Memory B cell (primary cell): ENCODE measurements at regions not wholly inside any gene's neighbourhood (a gene's known extent, or its start where the extent isn't known, plus 50 kb on each side); places are given as distances from the start of the nearest gene placed in this dataset.
"Not testable (repeated sequence)": the region's sequence is repeated elsewhere in the genome, so short reads cannot be mapped to it uniquely, and the experiment has no call there.

Source experiments
- ATAC-seq: fragments of 150-1000 bp; cut with Tn5 transposase; 2 replicates; pipeline ENCODE4 v1.10.0; 2021; ENCODE audit warnings: low read depth, mild to moderate bottlenecking, moderate library complexity
- DNase-seq, 2 donors: peaks; one replicate each; pipeline ENCODE4 v3.0.0; 2022; ENCODE audit warnings: low spot score in 2 of 2
- H3K27ac Mint-ChIP-seq: one replicate; pipeline ENCODE4 v1.8.0; 2022; ENCODE audit warnings: mild to moderate bottlenecking, moderate library complexity, mixed read lengths
- H3K27me3 Mint-ChIP-seq: one replicate; pipeline ENCODE4 v1.8.0; 2022; ENCODE audit warnings: mixed read lengths
- H3K36me3 Mint-ChIP-seq: one replicate; pipeline ENCODE4 v1.8.0; 2022; ENCODE audit warnings: mild to moderate bottlenecking, mixed read lengths
- H3K4me1 Mint-ChIP-seq: one replicate; pipeline ENCODE4 v1.8.0; 2022; ENCODE audit warnings: mixed read lengths
- H3K4me3 Mint-ChIP-seq: one replicate; pipeline ENCODE4 v1.8.0; 2022; ENCODE audit warnings: mild to moderate bottlenecking, moderate library complexity, mixed read lengths
- H3K9me3 Mint-ChIP-seq: one replicate; pipeline ENCODE4 v1.8.0; 2022; ENCODE audit warnings: mixed read lengths

GRCh38 chr13:30082391-30082790 is 225.0 kb downstream of the KATNAL1 start:
- Mint-ChIP-seq H3K9me3 (no peaks in the 10 kb centered on the region), H3K27ac (no peak overlapping the region), H3K4me1 (no peaks in the 10 kb centered on the region), H3K4me3 (no peak overlapping the region), H3K27me3 (peaks cover 8% of the 10 kb centered on the region), H3K36me3 (peaks cover 2% of the 10 kb centered on the region)
- ATAC-seq (no peak), DNase-seq (no peak)

GRCh38 chr13:30081331-30081730 is 226.0 kb downstream of the KATNAL1 start:
- H3K36me3 Mint-ChIP-seq: peaks cover 2% of the 10 kb centered on the region
- no peaks in the 10 kb centered on the region for H3K9me3 Mint-ChIP-seq
- ATAC-seq (no peak), DNase-seq (no peak)
- H3K4me1 Mint-ChIP-seq: no peaks in the 10 kb centered on the region
- H3K4me3 Mint-ChIP-seq: no peak overlapping the region
- peaks cover 8% of the 10 kb centered on the region for H3K27me3 Mint-ChIP-seq
- H3K27ac Mint-ChIP-seq: no peak overlapping the region

- Mint-ChIP-seq H3K27me3 (peaks cover 7% of the 10 kb centered on the region), H3K9me3 (no peaks in the 10 kb centered on the region), H3K4me3 (no peak overlapping the region), H3K4me1 (no peaks in the 10 kb centered on the region), H3K27ac (no peak overlapping the region), H3K36me3 (peaks cover 2% of the 10 kb centered on the region)
- DNase-seq: no peak
- ATAC-seq: no peak
Measured at GRCh38 chr13:30079501-30079900, 227.8 kb downstream of the KATNAL1 start.

GRCh38 chr13:30078059-30078458 is 227.6 kb upstream of the UBL3 start:
- ATAC-seq (peak; percentile 19), DNase-seq (no peak)
- Mint-ChIP-seq H3K27ac (no peak overlapping the region), H3K9me3 (no peaks in the 10 kb centered on the region), H3K27me3 (peaks cover 5% of the 10 kb centered on the region), H3K4me1 (no peaks in the 10 kb centered on the region), H3K36me3 (peaks cover 2% of the 10 kb centered on the region), H3K4me3 (no peak overlapping the region)

- Mint-ChIP-seq H3K27me3 (peaks cover 2% of the 10 kb centered on the region), H3K36me3 (peaks cover 2% of the 10 kb centered on the region), H3K4me3 (no peak overlapping the region), H3K4me1 (no peaks in the 10 kb centered on the region), H3K9me3 (no peaks in the 10 kb centered on the region), H3K27ac (no peak overlapping the region)
- ATAC-seq (no peak), DNase-seq (no peak)
Measured at GRCh38 chr13:30077240-30077735, 226.9 kb upstream of the UBL3 start.

GRCh38 chr13:30074955-30075614 is 224.7 kb upstream of the UBL3 start:
- H3K27me3 Mint-ChIP-seq: peaks cover 2% of the 10 kb centered on the region
- no peaks in the 10 kb centered on the region for H3K4me1 Mint-ChIP-seq
- H3K4me3 Mint-ChIP-seq: no peak overlapping the region
- H3K27ac Mint-ChIP-seq: no peak overlapping the region
- DNase-seq: no peak
- H3K9me3 Mint-ChIP-seq: no peaks in the 10 kb centered on the region
- H3K36me3 Mint-ChIP-seq: peaks cover 2% of the 10 kb centered on the region
- ATAC-seq: no peak

GRCh38 chr13:30074431-30074830 is 224.0 kb upstream of the UBL3 start:
- H3K9me3 Mint-ChIP-seq: no peaks in the 10 kb centered on the region
- H3K27ac Mint-ChIP-seq: no peak overlapping the region
- no peaks in the 10 kb centered on the region for H3K4me1 Mint-ChIP-seq
- no peak for DNase-seq
- H3K36me3 Mint-ChIP-seq: peaks cover 2% of the 10 kb centered on the region
- no peak overlapping the region for H3K4me3 Mint-ChIP-seq
- peaks cover 2% of the 10 kb centered on the region for H3K27me3 Mint-ChIP-seq
- no peak for ATAC-seq

- Mint-ChIP-seq H3K27me3 (peaks cover 3% of the 10 kb centered on the region), H3K4me3 (no peak overlapping the region), H3K36me3 (no peaks in the 10 kb centered on the region), H3K27ac (no peak overlapping the region), H3K9me3 (no peaks in the 10 kb centered on the region), H3K4me1 (no peaks in the 10 kb centered on the region)
- ATAC-seq (no peak), DNase-seq (no peak)
Measured at GRCh38 chr13:30072818-30073186, 222.4 kb upstream of the UBL3 start.

- ATAC-seq: no peak
- Mint-ChIP-seq H3K4me1 (no peaks in the 10 kb centered on the region), H3K36me3 (no peaks in the 10 kb centered on the region), H3K9me3 (no peaks in the 10 kb centered on the region), H3K27ac (no peak overlapping the region), H3K27me3 (peaks cover 3% of the 10 kb centered on the region), H3K4me3 (no peak overlapping the region)
- no peak for DNase-seq
Measured at GRCh38 chr13:30071969-30072817, 221.8 kb upstream of the UBL3 start.

- Mint-ChIP-seq H3K36me3 (no peaks in the 10 kb centered on the region), H3K4me3 (no peak overlapping the region), H3K27me3 (peaks cover 6% of the 10 kb centered on the region), H3K27ac (no peak overlapping the region), H3K9me3 (no peaks in the 10 kb centered on the region), H3K4me1 (no peaks in the 10 kb centered on the region)
- ATAC-seq (no peak), DNase-seq (no peak)
Measured at GRCh38 chr13:30065181-30065580, 214.8 kb upstream of the UBL3 start.

GRCh38 chr13:30063892-30064291 is 213.5 kb upstream of the UBL3 start:
- no peaks in the 10 kb centered on the region for H3K9me3 Mint-ChIP-seq
- H3K27me3 Mint-ChIP-seq: peaks cover 6% of the 10 kb centered on the region
- no peak overlapping the region for H3K4me3 Mint-ChIP-seq
- no peak for DNase-seq
- H3K36me3 Mint-ChIP-seq: no peaks in the 10 kb centered on the region
- no peak for ATAC-seq
- H3K4me1 Mint-ChIP-seq: no peaks in the 10 kb centered on the region
- H3K27ac Mint-ChIP-seq: no peak overlapping the region

- Mint-ChIP-seq H3K4me1 (no peaks in the 10 kb centered on the region), H3K9me3 (no peaks in the 10 kb centered on the region), H3K27me3 (peaks cover 5% of the 10 kb centered on the region), H3K27ac (no peak overlapping the region), H3K36me3 (no peaks in the 10 kb centered on the region), H3K4me3 (no peak overlapping the region)
- no peak for ATAC-seq
- DNase-seq: no peak
Measured at GRCh38 chr13:30061217-30061616, 210.8 kb upstream of the UBL3 start.

- DNase-seq (no peak), ATAC-seq (no peak)
- H3K9me3 Mint-ChIP-seq: no peaks in the 10 kb centered on the region
- H3K27me3 Mint-ChIP-seq: peaks cover 8% of the 10 kb centered on the region
- H3K27ac Mint-ChIP-seq: no peak overlapping the region
- no peak overlapping the region for H3K4me3 Mint-ChIP-seq
- no peaks in the 10 kb centered on the region for H3K36me3 Mint-ChIP-seq
- no peaks in the 10 kb centered on the region for H3K4me1 Mint-ChIP-seq
Measured at GRCh38 chr13:30058429-30058828, 208.0 kb upstream of the UBL3 start.

- not testable (repeated sequence) for H3K9me3 Mint-ChIP-seq, H3K4me3 Mint-ChIP-seq, ATAC-seq, H3K27ac Mint-ChIP-seq, DNase-seq, H3K36me3 Mint-ChIP-seq, H3K27me3 Mint-ChIP-seq, H3K4me1 Mint-ChIP-seq
Measured at GRCh38 chr13:30054546-30054945, 204.1 kb upstream of the UBL3 start.
